Cardiac muscle cell (in vitro differentiated cells and primary cell): ENCODE measurements at regions not wholly inside any gene's neighbourhood (a gene's known extent, or its start where the extent isn't known, plus 50 kb on each side); places are given as distances from the start of the nearest gene placed in this dataset.

Experiments
- DNase-seq, 2 donors: peaks; one replicate each; pipeline versions ENCODE4 v3.0.0 to v3.0.0-alpha.2; 2010 to 2017; ENCODE audit warnings: low read depth in 1 of 2, low spot score in 1 of 2
- H3K27ac ChIP-seq: fragments of 200-600 bp; sonication (generic); 2 replicates; pipeline ENCODE4 v1.5.1; 2016
- H3K27me3 ChIP-seq: fragments of 200-600 bp; sonication (generic); 2 replicates; pipeline ENCODE4 v1.6.0; 2016; ENCODE audit warnings: control low read depth
- H3K36me3 ChIP-seq: fragments of 200-600 bp; sonication (generic); 2 replicates; pipeline ENCODE4 v1.5.1; 2016; ENCODE audit warnings: control low read depth
- H3K4me1 ChIP-seq: fragments of 200-600 bp; sonication (generic); 2 replicates; pipeline ENCODE4 v1.8.1; 2017; ENCODE audit warnings: low read depth, mild to moderate bottlenecking, mixed run types
- H3K4me3 ChIP-seq: fragments of 200-600 bp; sonication (generic); 2 replicates; pipeline ENCODE4 v1.5.1; 2016; ENCODE audit warnings: mild to moderate bottlenecking
- H3K9me3 ChIP-seq: fragments of 200-600 bp; sonication (generic); 2 replicates; pipeline ENCODE4 v1.5.1; 2017; ENCODE audit warnings: low read depth, mild to moderate bottlenecking, control low read depth
- CTCF ChIP-seq: IDR thresholded peaks from 2 replicates; pipeline ENCODE4 v1.5.1; 2012; ENCODE audit warnings: low read depth, mild to moderate bottlenecking, low read length

GRCh38 chr1:219692981-219693380 lies 80.1 kb upstream of the ZC3H11B start:
- no peak for TF ChIP-seq CTCF
- Histone ChIP-seq H3K36me3 (no peaks in the 10 kb centered on the region), H3K27ac (no peak overlapping the region), H3K4me3 (no peak overlapping the region), H3K4me1 (peaks cover 35% of the 10 kb centered on the region), H3K27me3 (no peaks in the 10 kb centered on the region), H3K9me3 (no peaks in the 10 kb centered on the region)
- DNase-seq, result no peak

GRCh38 chr1:219689774-219690173 lies 76.9 kb upstream of the ZC3H11B start:
- Histone ChIP-seq H3K36me3 (no peaks in the 10 kb centered on the region), H3K27ac (peak overlapping the region; percentile 74), H3K27me3 (no peaks in the 10 kb centered on the region), H3K9me3 (no peaks in the 10 kb centered on the region), H3K4me1 (peaks cover 35% of the 10 kb centered on the region), H3K4me3 (no peak overlapping the region)
- DNase-seq, result no peak
- TF ChIP-seq CTCF, result no peak

GRCh38 chr1:219687779-219688178 lies 74.9 kb upstream of the ZC3H11B start:
- no peak for DNase-seq
- Histone ChIP-seq H3K27ac (no peak overlapping the region), H3K9me3 (no peaks in the 10 kb centered on the region), H3K4me1 (peaks cover 35% of the 10 kb centered on the region), H3K4me3 (no peak overlapping the region), H3K27me3 (no peaks in the 10 kb centered on the region), H3K36me3 (no peaks in the 10 kb centered on the region)
- TF ChIP-seq CTCF, result no peak

- Histone ChIP-seq H3K9me3 (no peaks in the 10 kb centered on the region), H3K4me3 (no peak overlapping the region), H3K4me1 (peaks cover 21% of the 10 kb centered on the region), H3K36me3 (no peaks in the 10 kb centered on the region), H3K27me3 (no peaks in the 10 kb centered on the region), H3K27ac (no peak overlapping the region)
- DNase-seq, result no peak
- TF ChIP-seq CTCF, result no peak
Measured at GRCh38 chr1:219686171-219686570, 73.3 kb upstream of the ZC3H11B start.

- Histone ChIP-seq H3K4me1 (no peaks in the 10 kb centered on the region), H3K4me3 (no peak overlapping the region), H3K36me3 (no peaks in the 10 kb centered on the region), H3K9me3 (no peaks in the 10 kb centered on the region), H3K27ac (no peak overlapping the region), H3K27me3 (no peaks in the 10 kb centered on the region)
- no peak for TF ChIP-seq CTCF
- DNase-seq, result no peak
Measured at GRCh38 chr1:219682788-219683187, 69.9 kb upstream of the ZC3H11B start.

- Histone ChIP-seq H3K4me3 (no peak overlapping the region), H3K27ac (no peak overlapping the region), H3K27me3 (no peaks in the 10 kb centered on the region), H3K9me3 (no peaks in the 10 kb centered on the region), H3K36me3 (no peaks in the 10 kb centered on the region), H3K4me1 (no peaks in the 10 kb centered on the region)
- no peak for DNase-seq
- no peak for TF ChIP-seq CTCF
Measured at GRCh38 chr1:219681876-219682275, 69.0 kb upstream of the ZC3H11B start.
